Activated CD4-positive, alpha-beta T cell treated with anti-CD3 and anti-CD28 coated beads, Interleukin-10, Interleukin-2, amounts not matched to agents 100 ng/mL and 50 ng/mL, durations not matched to agents 16 hours and 8 hours (primary cell): ENCODE measurements at regions not wholly inside any gene's neighbourhood (a gene's known extent, or its start where the extent isn't known, plus 50 kb on each side); places are given as distances from the start of the nearest gene placed in this dataset.
"Not testable (repeated sequence)": the region's sequence is repeated elsewhere in the genome, so short reads cannot be mapped to it uniquely, and the experiment has no call there.

Experiments
- DNase-seq: peaks from one replicate; pipeline ENCODE4 v3.0.0-alpha.2; 2020

DNA sequence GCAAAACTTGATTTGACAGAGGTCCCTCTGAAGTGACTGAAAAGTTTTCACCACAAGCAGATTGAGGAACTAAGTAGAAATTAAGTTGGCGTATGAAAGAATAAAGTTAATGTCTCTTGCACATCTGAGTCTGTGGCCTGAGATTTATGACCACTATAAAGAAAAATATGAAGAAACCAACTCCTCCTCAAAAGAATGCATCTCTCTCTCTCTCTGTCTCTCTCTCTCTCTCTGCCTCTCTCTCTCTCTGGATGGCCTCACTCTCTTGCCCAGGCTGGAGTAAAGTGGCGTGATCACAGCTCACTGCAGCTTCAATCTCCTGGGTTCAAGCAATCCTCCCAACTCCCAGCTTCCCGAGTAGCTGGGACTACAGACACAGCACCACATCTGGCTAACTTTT is 55.2 kb downstream of the RPL22L1 start:
- no peak for DNase-seq

GRCh38 chr3:170813266-170813665 is 56.7 kb downstream of the RPL22L1 start:
- no peak for DNase-seq

- DNase-seq: peak; percentile 79
Measured at GRCh38 chr3:170811928-170812591, 57.9 kb downstream of the RPL22L1 start.

DNA sequence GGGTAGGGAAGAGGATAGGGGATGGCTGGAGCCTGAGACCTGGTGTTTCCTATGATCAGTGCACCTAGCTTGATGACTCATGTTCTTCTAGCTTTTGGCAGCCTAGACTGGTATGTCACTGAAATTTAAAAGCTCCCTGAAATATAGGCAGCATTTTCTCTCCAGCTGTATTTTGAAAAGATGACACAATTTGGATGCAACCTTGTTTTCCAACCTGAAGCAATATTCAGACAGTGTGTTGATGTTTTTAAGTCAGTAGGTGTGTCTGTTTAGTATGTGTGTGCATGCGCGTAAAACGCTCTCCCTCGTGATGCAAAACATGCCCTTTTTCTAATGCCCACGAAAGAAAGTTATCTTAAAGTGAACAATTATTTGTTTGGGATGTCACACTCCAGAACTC is 58.5 kb downstream of the RPL22L1 start:
- DNase-seq: no peak

GRCh38 chr3:170809975-170810357 is 60.0 kb downstream of the RPL22L1 start:
- no peak for DNase-seq

GRCh38 chr3:170809007-170809974 is 60.7 kb downstream of the RPL22L1 start:
- DNase-seq: peak; percentile 19

DNA sequence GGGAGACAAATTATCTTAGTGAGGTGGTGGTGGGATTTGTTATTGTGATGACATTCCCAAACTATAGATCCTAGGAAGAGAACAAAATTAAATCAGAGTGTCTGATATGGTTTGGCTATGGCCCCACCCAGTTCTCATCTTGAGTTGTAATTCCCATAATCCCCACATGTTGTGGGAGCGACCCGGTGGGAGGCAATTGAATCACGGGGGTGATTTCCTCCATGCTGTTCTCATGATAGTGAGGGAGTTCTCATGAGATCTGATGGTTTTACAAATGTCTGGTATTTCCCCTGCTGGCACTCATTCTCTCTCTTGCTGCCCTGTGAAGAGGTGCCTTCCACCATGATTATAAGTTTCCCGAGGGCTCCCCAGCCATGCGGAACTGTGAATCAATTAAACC is 62.0 kb downstream of the RPL22L1 start:
- DNase-seq: no peak

DNA sequence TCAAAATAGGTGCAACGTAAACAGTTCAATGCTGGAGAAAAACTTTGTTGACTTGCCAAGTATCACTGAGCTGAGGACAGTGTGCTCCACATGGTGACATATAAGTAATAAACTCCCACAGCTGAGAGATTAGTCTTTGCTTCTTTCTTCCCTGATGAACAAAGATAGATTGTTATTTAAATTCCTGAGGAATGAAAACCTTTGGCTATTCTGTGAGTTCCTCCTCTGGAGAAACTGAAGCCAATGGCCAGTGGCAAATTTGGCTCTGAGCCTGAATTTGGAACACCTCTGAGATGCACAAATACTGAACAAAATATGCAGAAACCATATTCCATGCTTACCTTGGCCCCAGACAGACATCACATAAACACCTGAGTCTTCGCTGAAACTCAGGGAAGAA is 63.3 kb downstream of the RPL22L1 start:
- no peak for DNase-seq

DNA sequence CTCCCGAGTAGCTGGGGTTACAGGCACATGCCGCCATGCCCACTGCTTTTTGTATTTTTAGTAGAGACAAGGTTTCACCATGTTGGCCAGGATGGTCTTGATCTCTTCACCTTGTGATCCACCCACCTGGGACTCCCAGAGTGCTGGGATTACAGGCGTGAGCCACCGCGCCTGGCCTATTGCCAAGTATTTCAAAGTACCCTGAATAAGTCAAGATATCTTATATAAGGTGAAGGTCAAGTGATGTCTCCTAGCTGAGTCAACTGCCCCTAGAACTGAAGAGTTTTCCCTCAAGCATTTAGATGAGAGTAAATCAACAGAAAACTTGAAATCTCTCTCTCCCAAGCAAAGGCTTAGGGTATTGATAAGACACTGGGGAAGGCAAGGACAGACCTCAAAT is 63.9 kb downstream of the RPL22L1 start:
- DNase-seq: no peak

GRCh38 chr3:170805296-170805695 is 64.7 kb downstream of the RPL22L1 start:
- DNase-seq: not testable (repeated sequence)

- DNase-seq: not testable (repeated sequence)
Measured at GRCh38 chr3:170804634-170805033, 65.4 kb downstream of the RPL22L1 start.

GRCh38 chr3:170804078-170804477 is 65.9 kb downstream of the RPL22L1 start:
- no peak for DNase-seq

GRCh38 chr3:170802164-170803151 is 67.5 kb downstream of the RPL22L1 start:
- no peak for DNase-seq

DNA sequence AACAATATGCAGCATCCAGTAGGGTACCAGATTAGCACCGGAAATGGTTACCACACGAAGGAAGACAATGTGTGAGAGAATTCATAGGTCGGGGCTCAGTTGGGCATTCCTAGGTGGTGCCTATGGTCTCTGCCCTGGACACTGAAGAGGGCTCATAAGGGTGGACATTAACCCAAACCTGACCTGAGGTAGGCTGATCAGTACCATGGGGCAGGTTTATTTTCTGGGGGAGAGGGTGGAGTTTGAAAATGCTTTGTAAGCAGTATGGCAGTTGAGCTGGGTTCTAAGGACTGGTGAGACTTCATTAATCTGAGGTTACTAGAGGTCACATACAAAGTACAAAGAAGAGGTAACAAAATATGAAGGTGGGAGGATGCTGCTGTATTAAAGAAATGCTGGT is 68.4 kb downstream of the RPL22L1 start:
- DNase-seq: no peak

- not testable (repeated sequence) for DNase-seq
Measured at GRCh38 chr3:170800275-170800674, 69.7 kb downstream of the RPL22L1 start.

DNA sequence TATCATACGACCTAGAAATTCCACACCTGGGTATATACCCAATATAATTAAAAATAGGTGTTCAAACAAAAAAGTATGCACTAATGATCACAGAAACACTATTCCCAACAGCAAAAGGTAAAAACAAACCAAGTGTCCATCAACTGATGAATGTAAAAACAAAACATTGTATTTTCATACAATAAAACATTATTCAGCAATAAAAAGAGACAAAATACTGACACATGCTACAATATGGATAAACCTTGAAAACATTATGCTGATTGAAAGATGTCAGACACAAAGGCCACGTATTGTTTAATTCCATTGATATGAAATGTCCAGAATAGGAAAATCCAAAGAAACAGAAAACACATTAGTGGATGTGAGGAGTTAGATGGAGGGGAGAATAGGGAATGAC is 71.0 kb downstream of the RPL22L1 start:
- DNase-seq: no peak

GRCh38 chr3:170797685-170798084 is 72.3 kb downstream of the RPL22L1 start:
- no peak for DNase-seq

DNA sequence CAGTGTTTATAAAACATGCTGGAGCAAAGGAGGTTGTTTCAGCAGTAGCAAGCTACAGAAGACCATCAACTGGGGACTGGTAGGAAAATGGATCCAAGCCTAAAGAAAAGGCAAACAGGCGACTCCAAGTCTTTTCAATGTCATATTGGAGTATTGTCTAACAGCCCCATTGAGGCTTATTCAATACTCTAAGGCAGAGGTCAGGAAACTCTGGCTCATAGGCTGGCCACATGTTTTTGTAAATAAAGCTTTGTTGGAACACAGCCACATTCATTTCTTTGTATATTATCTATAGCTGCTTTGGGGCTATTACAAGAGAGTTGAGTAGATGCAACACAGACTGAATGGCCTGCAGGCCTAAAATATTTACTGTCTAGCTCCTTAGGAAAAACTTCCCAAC is 77.5 kb downstream of the RPL22L1 start:
- no peak for DNase-seq

- DNase-seq: no peak
Measured at GRCh38 chr3:170790647-170791046, 79.3 kb downstream of the RPL22L1 start.

GRCh38 chr3:170787464-170787863 is 82.5 kb downstream of the RPL22L1 start:
- DNase-seq: no peak

- DNase-seq: no peak
Measured at GRCh38 chr3:170785454-170785853, 84.5 kb downstream of the RPL22L1 start.

DNA sequence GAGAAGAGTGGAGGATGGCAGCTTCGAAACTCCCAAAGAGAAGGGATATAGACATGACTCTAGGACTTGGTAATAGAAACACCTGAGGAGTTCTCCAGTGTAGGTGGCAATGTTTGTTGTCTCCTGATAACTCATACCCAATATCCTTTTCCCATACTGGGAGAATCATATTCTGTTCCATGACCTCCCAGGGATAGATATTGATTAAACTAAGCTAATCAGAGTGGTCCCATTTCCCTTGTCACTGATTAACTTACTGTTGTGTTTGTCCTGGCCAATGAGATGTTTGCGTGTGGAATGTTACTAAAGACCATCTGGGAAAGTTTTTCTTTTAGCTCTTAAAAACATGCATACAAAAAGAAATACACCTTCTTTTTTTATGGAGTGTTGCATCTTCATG is 85.6 kb downstream of the RPL22L1 start:
- DNase-seq: no peak

GRCh38 chr3:170780955-170781354 is 89.0 kb downstream of the RPL22L1 start:
- DNase-seq: no peak
